ENCODE measurements at regions not wholly inside any gene's neighbourhood (a gene's known extent, or its start where the extent isn't known, plus 50 kb on each side); places are given as distances from the start of the nearest gene placed in this dataset.

DNA sequence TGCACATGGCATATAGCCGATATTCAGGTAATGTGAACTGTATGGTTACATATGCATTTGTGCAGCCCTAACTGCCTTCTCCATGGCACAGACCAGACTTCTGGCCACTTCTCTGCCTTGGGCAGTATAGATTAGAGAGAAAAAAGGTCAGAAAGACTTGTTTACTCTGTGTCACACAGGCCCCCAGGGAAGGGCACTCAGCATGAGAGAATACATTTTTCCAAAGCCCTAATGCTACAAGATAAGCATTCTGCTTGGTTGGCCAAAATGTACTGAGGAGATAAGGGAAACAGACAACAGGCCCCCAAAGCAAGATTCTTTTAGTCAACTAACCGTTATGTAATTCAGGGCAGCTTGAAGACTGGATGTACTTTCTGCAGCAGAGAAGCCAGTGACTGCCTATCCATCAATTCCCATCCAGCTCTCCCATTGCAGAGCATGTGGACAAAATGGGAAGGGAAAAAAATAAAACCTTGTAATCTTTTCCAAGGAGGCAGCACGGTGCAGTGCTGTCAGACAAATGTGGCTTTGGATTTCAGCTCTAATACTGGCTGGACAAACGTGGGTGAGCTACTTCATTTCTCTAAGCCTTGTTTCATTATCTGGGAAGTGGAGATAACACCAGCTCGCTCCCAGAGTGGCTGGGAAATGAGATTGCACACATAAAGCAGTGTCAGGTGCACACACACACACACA, 205.9 kb downstream of the NSG2 start:
- TF ChIP-seq EZH2phosphoT487 (IDR thresholded peaks at IDR 0.05; ENCODE audit: insufficient read depth, low read depth) (no peak), EZH2 (IDR thresholded peaks at IDR 0.05; ENCODE audit: insufficient read depth, poor library complexity, severe bottlenecking) (no peak)
